SK-N-SH (cell line): ENCODE measurements at regions not wholly inside any gene's neighbourhood (a gene's known extent, or its start where the extent isn't known, plus 50 kb on each side); places are given as distances from the start of the nearest gene placed in this dataset.

Experiments used
- CTCF ChIA-PET: fragments of 300-600, 350-600 bp; formaldehyde crosslinking; extraction: SDS; loops from one replicate; lab custom pipeline; 2021; lab: Yijun Ruan, JAX
- POLR2A ChIA-PET: fragments of 350-600 bp; sonication (Branson Sonifier 250); formaldehyde crosslinking; extraction: SDS; loops from one replicate; lab custom pipeline; 2020; ENCODE audit warnings: antibody characterized with exemption, inconsistent platforms; lab: Yijun Ruan, JAX
- DNase-seq: peaks from one replicate; pipeline ENCODE4 v3.0.0; 2012
- H2AFZ ChIP-seq: fragments of 200-600 bp; sonication (generic); 2 replicates; pipeline ENCODE4 v1.8.1; 2016; ENCODE audit warnings: antibody characterized with exemption, mild to moderate bottlenecking, low read depth
- H3F3A ChIP-seq: fragments of 200-600 bp; sonication (generic); replicated peaks from 2 replicates; pipeline ENCODE3; 2016; ENCODE audit warnings: antibody characterized with exemption, mild to moderate bottlenecking; ENCODE audit not compliant: insufficient read depth
- H3K27ac ChIP-seq, 2 experiments: fragments of 200-500 bp in 1 of 2; fragments of 200-600 bp in 1 of 2; sonication (Bioruptor generic) in 1 of 2; sonication (generic), shearing (Covaris generic) in 1 of 2; 2 replicates each; pipeline versions ENCODE4 v1.5.1 to v1.6.1; 2014 to 2016; ENCODE audit warnings: low read depth in 2 of 2, inconsistent platforms in 1 of 2, low read length in 1 of 2, mild to moderate bottlenecking in 1 of 2, mixed read lengths in 1 of 2
- H3K27me3 ChIP-seq: fragments of 200-600 bp; sonication (generic), shearing (Covaris generic); 2 replicates; pipeline ENCODE4 v1.6.1; 2016; ENCODE audit warnings: mixed run types; ENCODE audit not compliant: insufficient read depth
- H3K36me3 ChIP-seq, 2 experiments: fragments of 200-500 bp in 1 of 2; fragments of 200-600 bp in 1 of 2; sonication (Bioruptor generic) in 1 of 2; sonication (generic) in 1 of 2; replicated peaks in 1 of 2; 2 replicates each; pipeline versions ENCODE3 to v1.5.1; 2014 to 2016; ENCODE audit warnings: low read length in 1 of 2, mild to moderate bottlenecking in 1 of 2; ENCODE audit not compliant: insufficient read depth in 2 of 2, control insufficient read depth in 1 of 2
- H3K4me1 ChIP-seq, 2 experiments: fragments of 200-500 bp in 1 of 2; fragments of 200-600 bp in 1 of 2; sonication (Bioruptor generic) in 1 of 2; sonication (generic), shearing (Covaris generic) in 1 of 2; 2 replicates each; pipeline versions ENCODE4 v1.5.1 to v1.6.1; 2014 to 2016; ENCODE audit warnings: low read depth in 1 of 2, low read length in 1 of 2, mixed run types in 1 of 2; ENCODE audit not compliant: insufficient read depth in 2 of 2, control insufficient read depth in 1 of 2
- H3K4me2 ChIP-seq: fragments of 200-600 bp; sonication (generic), shearing (Covaris generic); 2 replicates; pipeline ENCODE4 v1.6.1; 2017; ENCODE audit warnings: mixed run types
- H3K4me3 ChIP-seq, 2 experiments: fragments of 200-500 bp in 1 of 2; fragments of 200-600 bp in 1 of 2; sonication (Bioruptor generic) in 1 of 2; sonication (generic), shearing (Covaris generic) in 1 of 2; 2 replicates each; pipeline versions ENCODE4 v1.5.1 to v1.8.1; 2014 to 2016; ENCODE audit warnings: low read depth in 2 of 2, inconsistent platforms in 1 of 2, low read length in 1 of 2, mild to moderate bottlenecking in 1 of 2, mixed read lengths in 1 of 2, moderate library complexity in 1 of 2
- H3K79me2 ChIP-seq: fragments of 200-600 bp; sonication (generic); 2 replicates; pipeline ENCODE4 v1.8.1; 2017; ENCODE audit warnings: mild to moderate bottlenecking; ENCODE audit not compliant: insufficient read depth
- H3K9ac ChIP-seq: fragments of 200-600 bp; sonication (generic); 2 replicates; pipeline ENCODE4 v1.6.1; 2017; ENCODE audit warnings: mixed run types
- H3K9me2 ChIP-seq: fragments of 200-600 bp; sonication (generic); 2 replicates; pipeline ENCODE4 v1.6.1; 2017; ENCODE audit warnings: mixed run types
- H3K9me3 ChIP-seq: fragments of 200-600 bp; sonication (generic); 2 replicates; pipeline ENCODE4 v1.6.1; 2017; ENCODE audit warnings: mixed run types, mild to moderate bottlenecking, moderate library complexity
- H4K20me1 ChIP-seq: fragments of 200-600 bp; sonication (generic); 2 replicates; pipeline ENCODE4 v1.6.1; 2017; ENCODE audit warnings: mild to moderate bottlenecking, mixed run types; ENCODE audit not compliant: insufficient read depth
- CHD2 ChIP-seq: fragments of 150-350 bp; IDR thresholded peaks from 2 replicates; pipeline ENCODE4 v1.6.1; 2018; ENCODE audit warnings: low read length; ENCODE audit not compliant: partially characterized antibody
- FOSL2 ChIP-seq: IDR thresholded peaks from 2 replicates; pipeline ENCODE4 v1.4.0; 2012; ENCODE audit warnings: low read depth, mild to moderate bottlenecking, moderate library complexity, borderline replicate concordance
- FOXM1 ChIP-seq: IDR thresholded peaks from 2 replicates; pipeline ENCODE4 v1.4.0; 2012; ENCODE audit warnings: low read depth, mild to moderate bottlenecking
- GABPA ChIP-seq: IDR thresholded peaks from 2 replicates; pipeline ENCODE4 v1.4.0; 2012; ENCODE audit warnings: low read depth, mild to moderate bottlenecking
- GATA2 ChIP-seq: sonication (generic); formaldehyde crosslinking; IDR thresholded peaks from 2 replicates; pipeline ENCODE4 v1.5.0; 2020; ENCODE audit warnings: mild to moderate bottlenecking, missing genetic modification reagents
- JUND ChIP-seq: IDR thresholded peaks from 2 replicates; pipeline ENCODE4 v1.4.0; 2012
- MEF2A ChIP-seq: IDR thresholded peaks from 2 replicates; pipeline ENCODE4 v1.4.0; 2012; ENCODE audit warnings: low read depth, borderline replicate concordance
- NFIC ChIP-seq: IDR thresholded peaks from 2 replicates; pipeline ENCODE4 v1.4.0; 2012; ENCODE audit warnings: borderline replicate concordance
- NRF1 ChIP-seq: IDR thresholded peaks from 2 replicates; pipeline ENCODE4 v1.6.1; 2012; ENCODE audit warnings: low read depth, mild to moderate bottlenecking, low read length
- POLR2AphosphoS5 ChIP-seq: IDR thresholded peaks from 2 replicates; pipeline ENCODE4 v1.6.1; 2012; ENCODE audit warnings: low read depth, low read length
- RCOR1 ChIP-seq: fragments of 150-350 bp; IDR thresholded peaks from 2 replicates; pipeline ENCODE4 v1.6.1; 2017; ENCODE audit warnings: antibody characterized with exemption, low read length
- RFX5 ChIP-seq: IDR thresholded peaks from 2 replicates; pipeline ENCODE4 v1.6.1; 2012; ENCODE audit warnings: mild to moderate bottlenecking, improper control_type of control experiment, low read length
- RXRA ChIP-seq: IDR thresholded peaks from 2 replicates; pipeline ENCODE4 v1.4.0; 2012; ENCODE audit warnings: low read depth, mild to moderate bottlenecking, borderline replicate concordance
- SIN3A ChIP-seq: IDR thresholded peaks from 2 replicates; pipeline ENCODE4 v1.6.1; 2012; ENCODE audit warnings: low read depth, mild to moderate bottlenecking, low read length, moderate library complexity, borderline replicate concordance
- SMC3 ChIP-seq: IDR thresholded peaks from 2 replicates; pipeline ENCODE4 v1.6.1; 2012; ENCODE audit warnings: low read depth, low read length, improper control_type of control experiment
- YY1 ChIP-seq: IDR thresholded peaks from 2 replicates; pipeline ENCODE4 v1.4.0; 2012; ENCODE audit warnings: low read depth, mild to moderate bottlenecking
- WGBS: methylation state at CpG from one replicate; pipeline ENCODE4 v1.1.6; 2017; ENCODE audit warnings: low lambda C conversion rate; 5-methylcytosine and 5-hydroxymethylcytosine counted together
- TF ChIP-seq, protein P1 (sequence below): IDR thresholded peaks from 2 replicates; pipeline ENCODE4 v1.4.0; 2012; ENCODE audit warnings: low read depth
- TF ChIP-seq, protein P2 (sequence below): IDR thresholded peaks from 2 replicates; pipeline ENCODE4; 2012
- TF ChIP-seq, protein P3 (sequence below): fragments of 150-350 bp; IDR thresholded peaks from 2 replicates; pipeline ENCODE4 v1.6.1; 2017; ENCODE audit warnings: antibody characterized with exemption, low read length, low read depth, borderline replicate concordance
- TF ChIP-seq, protein P4 (sequence below): IDR thresholded peaks from 2 replicates; pipeline ENCODE4 v1.4.0; 2012; ENCODE audit warnings: low read depth, borderline replicate concordance
- TF ChIP-seq, protein P5 (sequence below): IDR thresholded peaks from 2 replicates; pipeline ENCODE4 v1.6.1; 2012; ENCODE audit warnings: mild to moderate bottlenecking, low read depth, low read length, moderate library complexity

DNA sequence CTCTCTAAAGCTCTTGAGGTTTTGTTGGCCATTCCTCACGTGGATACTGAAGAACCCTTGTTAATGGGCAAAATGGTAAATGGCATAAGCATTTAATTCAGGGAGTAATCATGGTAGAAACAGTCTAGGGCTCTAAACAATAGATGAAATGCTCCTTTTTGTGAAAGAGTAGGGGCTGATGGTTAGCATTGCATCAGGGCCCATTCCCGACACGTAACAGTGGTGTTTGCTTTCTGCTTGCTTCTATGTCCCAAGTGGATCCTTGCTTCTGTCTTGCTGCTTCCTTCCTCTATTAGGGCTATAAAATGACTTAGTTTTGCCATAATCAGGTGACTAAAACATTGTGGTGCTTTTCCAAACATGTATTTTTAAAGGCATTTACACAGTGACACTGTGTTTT lies 230.9 kb upstream of the AFF2 start:
- Histone ChIP-seq H3K9ac (no peak overlapping the region), H3K36me3 (no peaks in the 10 kb centered on the region), H3K4me2 (no peak overlapping the region), H3K27ac (no peak overlapping the region), H3K79me2 (no peaks in the 10 kb centered on the region), H2AFZ (no peak overlapping the region), H3F3A (no peaks in the 10 kb centered on the region), H3K9me3 (no peaks in the 10 kb centered on the region), H3K4me1 (no peaks in the 10 kb centered on the region), H4K20me1 (no peaks in the 10 kb centered on the region), H3K27me3 (no peaks in the 10 kb centered on the region), H3K9me2 (no peaks in the 10 kb centered on the region), H3K4me3 (no peak overlapping the region)
- ChIA-PET POLR2A (no interaction called here), CTCF (interaction anchor here (0.7 kb wide), 1 partner anchor 1095 kb away, joined by 3 read pairs; no protein-coding TSS in a partner anchor)
- TF ChIP-seq YY1 = no peak
- TF ChIP-seq, protein P1, sequence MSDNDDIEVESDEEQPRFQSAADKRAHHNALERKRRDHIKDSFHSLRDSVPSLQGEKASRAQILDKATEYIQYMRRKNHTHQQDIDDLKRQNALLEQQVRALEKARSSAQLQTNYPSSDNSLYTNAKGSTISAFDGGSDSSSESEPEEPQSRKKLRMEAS = no peak
- no peak for TF ChIP-seq RCOR1
- TF ChIP-seq, protein P2, sequence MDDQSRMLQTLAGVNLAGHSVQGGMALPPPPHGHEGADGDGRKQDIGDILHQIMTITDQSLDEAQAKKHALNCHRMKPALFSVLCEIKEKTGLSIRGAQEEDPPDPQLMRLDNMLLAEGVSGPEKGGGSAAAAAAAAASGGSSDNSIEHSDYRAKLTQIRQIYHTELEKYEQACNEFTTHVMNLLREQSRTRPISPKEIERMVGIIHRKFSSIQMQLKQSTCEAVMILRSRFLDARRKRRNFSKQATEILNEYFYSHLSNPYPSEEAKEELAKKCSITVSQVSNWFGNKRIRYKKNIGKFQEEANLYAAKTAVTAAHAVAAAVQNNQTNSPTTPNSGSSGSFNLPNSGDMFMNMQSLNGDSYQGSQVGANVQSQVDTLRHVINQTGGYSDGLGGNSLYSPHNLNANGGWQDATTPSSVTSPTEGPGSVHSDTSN = no peak
- TF ChIP-seq, protein P3, sequence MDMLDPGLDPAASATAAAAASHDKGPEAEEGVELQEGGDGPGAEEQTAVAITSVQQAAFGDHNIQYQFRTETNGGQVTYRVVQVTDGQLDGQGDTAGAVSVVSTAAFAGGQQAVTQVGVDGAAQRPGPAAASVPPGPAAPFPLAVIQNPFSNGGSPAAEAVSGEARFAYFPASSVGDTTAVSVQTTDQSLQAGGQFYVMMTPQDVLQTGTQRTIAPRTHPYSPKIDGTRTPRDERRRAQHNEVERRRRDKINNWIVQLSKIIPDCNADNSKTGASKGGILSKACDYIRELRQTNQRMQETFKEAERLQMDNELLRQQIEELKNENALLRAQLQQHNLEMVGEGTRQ = no peak
- TF ChIP-seq GABPA = no peak
- TF ChIP-seq MEF2A = no peak
- TF ChIP-seq, protein P4, sequence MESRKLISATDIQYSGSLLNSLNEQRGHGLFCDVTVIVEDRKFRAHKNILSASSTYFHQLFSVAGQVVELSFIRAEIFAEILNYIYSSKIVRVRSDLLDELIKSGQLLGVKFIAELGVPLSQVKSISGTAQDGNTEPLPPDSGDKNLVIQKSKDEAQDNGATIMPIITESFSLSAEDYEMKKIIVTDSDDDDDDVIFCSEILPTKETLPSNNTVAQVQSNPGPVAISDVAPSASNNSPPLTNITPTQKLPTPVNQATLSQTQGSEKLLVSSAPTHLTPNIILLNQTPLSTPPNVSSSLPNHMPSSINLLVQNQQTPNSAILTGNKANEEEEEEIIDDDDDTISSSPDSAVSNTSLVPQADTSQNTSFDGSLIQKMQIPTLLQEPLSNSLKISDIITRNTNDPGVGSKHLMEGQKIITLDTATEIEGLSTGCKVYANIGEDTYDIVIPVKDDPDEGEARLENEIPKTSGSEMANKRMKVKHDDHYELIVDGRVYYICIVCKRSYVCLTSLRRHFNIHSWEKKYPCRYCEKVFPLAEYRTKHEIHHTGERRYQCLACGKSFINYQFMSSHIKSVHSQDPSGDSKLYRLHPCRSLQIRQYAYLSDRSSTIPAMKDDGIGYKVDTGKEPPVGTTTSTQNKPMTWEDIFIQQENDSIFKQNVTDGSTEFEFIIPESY = no peak
- no peak for TF ChIP-seq POLR2AphosphoS5
- WGBS = 0% methylated on average over 3 of the region's 3 CpGs
- DNase-seq = no peak

DNA sequence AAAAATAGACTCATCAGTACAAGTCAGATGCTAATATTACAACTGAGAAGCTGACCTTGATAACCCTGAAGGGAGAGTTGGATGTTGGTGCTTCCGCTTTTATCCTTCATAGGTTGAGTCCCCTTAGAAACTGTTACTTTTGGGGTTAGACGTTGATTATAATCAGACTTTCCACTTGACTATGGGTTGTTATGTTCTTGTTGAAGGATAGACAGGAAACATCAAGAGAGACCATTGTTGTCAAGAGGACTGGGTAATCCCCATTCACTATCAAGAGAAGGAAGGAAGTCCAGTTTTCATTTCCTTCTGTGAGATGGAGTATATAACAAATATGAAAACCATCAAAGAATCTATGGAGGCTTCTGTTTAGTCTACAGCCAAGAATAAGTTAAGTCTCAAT lies 229.9 kb upstream of the AFF2 start:
- Histone ChIP-seq H3K27me3 (no peaks in the 10 kb centered on the region), H3F3A (no peaks in the 10 kb centered on the region), H3K9me2 (no peaks in the 10 kb centered on the region), H2AFZ (no peak overlapping the region), H3K4me3 (no peak overlapping the region), H3K4me2 (no peak overlapping the region), H3K9me3 (no peaks in the 10 kb centered on the region), H3K36me3 (no peaks in the 10 kb centered on the region), H3K79me2 (no peaks in the 10 kb centered on the region), H3K4me1 (no peaks in the 10 kb centered on the region), H3K27ac (no peak overlapping the region), H4K20me1 (no peaks in the 10 kb centered on the region), H3K9ac (no peak overlapping the region)
- ChIA-PET POLR2A (no interaction called here), CTCF (no interaction called here)
- no peak for DNase-seq
- WGBS = 2% methylated on average over 2 of the region's 2 CpGs
- no peak for TF ChIP-seq FOSL2
- no peak for TF ChIP-seq SIN3A
- no peak for TF ChIP-seq NRF1
- no peak for TF ChIP-seq GATA2 (CRISPR knock-in tag)
- TF ChIP-seq, protein P5, sequence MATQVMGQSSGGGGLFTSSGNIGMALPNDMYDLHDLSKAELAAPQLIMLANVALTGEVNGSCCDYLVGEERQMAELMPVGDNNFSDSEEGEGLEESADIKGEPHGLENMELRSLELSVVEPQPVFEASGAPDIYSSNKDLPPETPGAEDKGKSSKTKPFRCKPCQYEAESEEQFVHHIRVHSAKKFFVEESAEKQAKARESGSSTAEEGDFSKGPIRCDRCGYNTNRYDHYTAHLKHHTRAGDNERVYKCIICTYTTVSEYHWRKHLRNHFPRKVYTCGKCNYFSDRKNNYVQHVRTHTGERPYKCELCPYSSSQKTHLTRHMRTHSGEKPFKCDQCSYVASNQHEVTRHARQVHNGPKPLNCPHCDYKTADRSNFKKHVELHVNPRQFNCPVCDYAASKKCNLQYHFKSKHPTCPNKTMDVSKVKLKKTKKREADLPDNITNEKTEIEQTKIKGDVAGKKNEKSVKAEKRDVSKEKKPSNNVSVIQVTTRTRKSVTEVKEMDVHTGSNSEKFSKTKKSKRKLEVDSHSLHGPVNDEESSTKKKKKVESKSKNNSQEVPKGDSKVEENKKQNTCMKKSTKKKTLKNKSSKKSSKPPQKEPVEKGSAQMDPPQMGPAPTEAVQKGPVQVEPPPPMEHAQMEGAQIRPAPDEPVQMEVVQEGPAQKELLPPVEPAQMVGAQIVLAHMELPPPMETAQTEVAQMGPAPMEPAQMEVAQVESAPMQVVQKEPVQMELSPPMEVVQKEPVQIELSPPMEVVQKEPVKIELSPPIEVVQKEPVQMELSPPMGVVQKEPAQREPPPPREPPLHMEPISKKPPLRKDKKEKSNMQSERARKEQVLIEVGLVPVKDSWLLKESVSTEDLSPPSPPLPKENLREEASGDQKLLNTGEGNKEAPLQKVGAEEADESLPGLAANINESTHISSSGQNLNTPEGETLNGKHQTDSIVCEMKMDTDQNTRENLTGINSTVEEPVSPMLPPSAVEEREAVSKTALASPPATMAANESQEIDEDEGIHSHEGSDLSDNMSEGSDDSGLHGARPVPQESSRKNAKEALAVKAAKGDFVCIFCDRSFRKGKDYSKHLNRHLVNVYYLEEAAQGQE = no peak
- no peak for TF ChIP-seq JUND
- no peak for TF ChIP-seq RXRA
- TF ChIP-seq NFIC = no peak
- no peak for TF ChIP-seq CHD2
- TF ChIP-seq, protein P1 = no peak
- no peak for TF ChIP-seq SMC3
- no peak for TF ChIP-seq RFX5
- no peak for TF ChIP-seq POLR2AphosphoS5
- no peak for TF ChIP-seq FOXM1
